Activated T-cell treated with anti-CD3 and anti-CD28 coated beads for 24 hours (primary cell): ENCODE measurements at regions not wholly inside any gene's neighbourhood (a gene's known extent, or its start where the extent isn't known, plus 50 kb on each side); places are given as distances from the start of the nearest gene placed in this dataset.

Experiments used
- DNase-seq: peaks from one replicate; pipeline ENCODE4 v3.0.0-alpha.2; 2020; ENCODE audit warnings: low read depth

GRCh38 chr15:46652266-46652665 is 1017.4 kb downstream of the SQOR start:
- DNase-seq: no peak

- DNase-seq: no peak
Observed at GRCh38 chr15:46654993-46655392, 1020.2 kb downstream of the SQOR start.

GRCh38 chr15:46660096-46660842 is 1025.4 kb downstream of the SQOR start:
- no peak for DNase-seq

- DNase-seq: no peak
Observed at GRCh38 chr15:46670258-46670657, 1035.4 kb downstream of the SQOR start.

- DNase-seq: no peak
Observed at GRCh38 chr15:46671336-46671735, 1036.5 kb downstream of the SQOR start.

- DNase-seq: no peak
Observed at GRCh38 chr15:46672041-46672440, 1037.2 kb downstream of the SQOR start.

GRCh38 chr15:46676233-46677206 is 1040.8 kb upstream of the SEMA6D start:
- no peak for DNase-seq

- no peak for DNase-seq
Observed at GRCh38 chr15:46677491-46677890, 1039.8 kb upstream of the SEMA6D start.

- DNase-seq: no peak
Observed at GRCh38 chr15:46681901-46682300, 1035.4 kb upstream of the SEMA6D start.

- DNase-seq: no peak
Observed at GRCh38 chr15:46682969-46683791, 1034.1 kb upstream of the SEMA6D start.

GRCh38 chr15:46685096-46685495 is 1032.2 kb upstream of the SEMA6D start:
- DNase-seq: no peak

- DNase-seq: no peak
Observed at GRCh38 chr15:46685681-46686080, 1031.6 kb upstream of the SEMA6D start.

GRCh38 chr15:46696281-46696680 is 1021.0 kb upstream of the SEMA6D start:
- DNase-seq: no peak

GRCh38 chr15:46701346-46701745 is 1016.0 kb upstream of the SEMA6D start:
- no peak for DNase-seq

GRCh38 chr15:46701896-46702295 is 1015.4 kb upstream of the SEMA6D start:
- no peak for DNase-seq

GRCh38 chr15:46703020-46703861 is 1014.1 kb upstream of the SEMA6D start:
- DNase-seq: no peak

- DNase-seq: no peak
Observed at GRCh38 chr15:46703871-46704637, 1013.3 kb upstream of the SEMA6D start.

GRCh38 chr15:46707452-46707851 is 1009.9 kb upstream of the SEMA6D start:
- no peak for DNase-seq

- DNase-seq: no peak
Observed at GRCh38 chr15:46708226-46708625, 1009.1 kb upstream of the SEMA6D start.

GRCh38 chr15:46709460-46710083 is 1007.7 kb upstream of the SEMA6D start:
- no peak for DNase-seq
